Endothelial cell of umbilical vein (primary cell): ENCODE measurements at regions not wholly inside any gene's neighbourhood (a gene's known extent, or its start where the extent isn't known, plus 50 kb on each side); places are given as distances from the start of the nearest gene placed in this dataset.
"Not testable (repeated sequence)": the region's sequence is repeated elsewhere in the genome, so short reads cannot be mapped to it uniquely, and the experiment has no call there.

Experiments
- BruUV-seq: library from RNA; stranded (reverse); fragments of 400-500 nt; replicated peaks from 2 replicates; lab custom pipeline; 2021; lab: Mats Ljungman, UMichigan
- CTCF ChIA-PET: fragments of 300-600, 350-600 bp; sonication (Branson Sonifier 250); formaldehyde crosslinking; loops from one replicate; lab custom pipeline; 2021; ENCODE audit warnings: antibody characterized with exemption, inconsistent platforms; lab: Charles Lee
- POLR2A ChIA-PET: fragments of 300-600, 350-600 bp; sonication (Branson Sonifier 250); formaldehyde crosslinking; loops from one replicate; lab custom pipeline; 2021; ENCODE audit warnings: antibody characterized with exemption, inconsistent platforms; lab: Charles Lee
- DNase-seq: peaks from one replicate; pipeline ENCODE4 v3.0.0-alpha.2; 2011; ENCODE audit warnings: low read depth, low spot score
- FAIRE-seq: peaks from 2 replicates; lab custom pipeline; 2011; peaks lifted over from hg19 to GRCh38; lab: Jason Lieb, UNC
- H2AFZ ChIP-seq: 2 replicates; pipeline ENCODE4 v1.6.0; 2012; ENCODE audit warnings: low read depth, low read length, control low read depth, inconsistent platforms
- H3K27ac ChIP-seq: 2 replicates; pipeline ENCODE4 v1.5.1; 2011; ENCODE audit warnings: low read depth, mild to moderate bottlenecking, control low read depth, low read length, moderate library complexity; ENCODE audit not compliant: insufficient read depth
- H3K27me3 ChIP-seq, 2 experiments: 2 replicates each; pipeline versions ENCODE4 v1.6.0 to v1.6.1; 2011; ENCODE audit warnings: low read length in 2 of 2, mixed read lengths in 1 of 2; ENCODE audit not compliant: control insufficient read depth in 2 of 2, insufficient read depth in 2 of 2
- H3K36me3 ChIP-seq, 2 experiments: 2 replicates in 1 of 2; 3 replicates in 1 of 2; pipeline ENCODE4 v1.5.1; 2011; ENCODE audit warnings: low read length in 2 of 2, mild to moderate bottlenecking in 1 of 2, moderate library complexity in 1 of 2; ENCODE audit not compliant: control insufficient read depth in 2 of 2, insufficient read depth in 2 of 2; ENCODE audit errors: extremely low read depth in 1 of 2
- H3K4me1 ChIP-seq: 3 replicates; pipeline ENCODE4 v1.5.1; 2011; ENCODE audit warnings: mild to moderate bottlenecking, low read length; ENCODE audit not compliant: control insufficient read depth, insufficient read depth; ENCODE audit errors: extremely low read depth
- H3K4me2 ChIP-seq: 2 replicates; pipeline ENCODE4 v1.6.1; 2011; ENCODE audit warnings: low read length, control low read depth, mixed read lengths; ENCODE audit not compliant: insufficient read depth
- H3K4me3 ChIP-seq, 3 experiments: fragments of 200-600 bp in 1 of 3; sonication (generic), shearing (Covaris generic) in 1 of 3; replicated peaks in 1 of 3; 2 replicates each; pipeline ENCODE4 v1.5.1; 2011 to 2016; ENCODE audit warnings: control low read depth in 3 of 3, low read length in 3 of 3, mild to moderate bottlenecking in 2 of 3, inconsistent platforms in 1 of 3, low read depth in 1 of 3, moderate library complexity in 1 of 3; ENCODE audit not compliant: insufficient read depth in 1 of 3
- H3K79me2 ChIP-seq: 2 replicates; pipeline ENCODE4 v1.6.0; 2012; ENCODE audit warnings: low read length, inconsistent platforms; ENCODE audit not compliant: control insufficient read depth, insufficient read depth
- H3K9ac ChIP-seq: replicated peaks from 2 replicates; pipeline ENCODE3; 2011; ENCODE audit warnings: low read length, control low read depth; ENCODE audit not compliant: insufficient read depth; ENCODE audit errors: extremely low read depth
- H3K9me1 ChIP-seq: replicated peaks from 3 replicates; pipeline ENCODE4 v1.6.0; 2011; ENCODE audit warnings: mild to moderate bottlenecking, low read length; ENCODE audit not compliant: control insufficient read depth, insufficient read depth; ENCODE audit errors: extremely low read depth
- H3K9me3 ChIP-seq: replicated peaks from 2 replicates; pipeline ENCODE4 v1.5.1; 2012; ENCODE audit warnings: low read length, inconsistent platforms; ENCODE audit not compliant: control insufficient read depth, insufficient read depth
- H4K20me1 ChIP-seq: replicated peaks from 2 replicates; pipeline ENCODE3; 2011; ENCODE audit warnings: mild to moderate bottlenecking, low read length; ENCODE audit not compliant: control insufficient read depth, insufficient read depth; ENCODE audit errors: extremely low read depth
- FOS ChIP-seq: IDR thresholded peaks from 2 replicates; pipeline ENCODE4 v1.6.1; 2011; ENCODE audit warnings: mild to moderate bottlenecking, low read length, moderate library complexity, borderline replicate concordance; ENCODE audit not compliant: insufficient read depth
- JUN ChIP-seq: IDR thresholded peaks from 2 replicates; pipeline ENCODE4 v1.6.1; 2011; ENCODE audit warnings: borderline replicate concordance, low read depth; ENCODE audit not compliant: insufficient read length, insufficient read depth
- dilution Hi-C: fragments of 300-500 bp; cut with MboI; formaldehyde crosslinking; loops from one replicate; pipeline ENCODE4 v1.15.0; 2019; ENCODE audit warnings: low sequenced_read_pairs; ENCODE audit not compliant: extremely low pct_ligation_motif_present
- intact Hi-C: fragments of 100-400 bp; cut with micrococcal nuclease; formaldehyde crosslinking; loops from one replicate; pipeline ENCODE4 v1.10.0; 2022
- TF ChIP-seq, protein P1 (sequence below): IDR thresholded peaks from 2 replicates; pipeline ENCODE4 v1.6.1; 2011; ENCODE audit not compliant: insufficient read depth, insufficient read length

DNA sequence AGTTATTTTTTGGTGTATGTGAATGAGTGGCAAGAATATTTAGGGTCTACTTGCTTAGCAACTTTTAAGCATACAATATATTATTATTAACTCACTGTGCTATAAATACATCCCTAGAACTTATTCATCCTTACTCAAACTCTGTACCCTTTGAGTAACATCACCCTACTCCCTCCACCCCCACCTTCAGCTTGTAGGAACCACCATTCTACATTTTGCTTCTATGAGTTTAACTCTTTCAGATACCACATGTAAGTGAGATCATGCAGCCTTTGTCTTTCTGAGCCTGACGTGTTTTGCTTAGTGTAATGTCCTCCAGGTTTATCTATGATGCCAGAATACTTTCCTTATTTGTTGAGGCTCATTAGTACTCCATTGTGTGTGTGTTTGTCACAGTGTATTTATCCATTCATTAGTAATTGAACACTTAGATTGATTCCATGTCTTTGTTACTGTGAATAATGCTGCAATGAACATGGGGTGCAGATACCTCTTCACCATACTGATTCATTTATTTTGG is 526.9 kb downstream of the PYDC2 start:
- Histone ChIP-seq H3K36me3 (no peaks in the 10 kb centered on the region), H3K79me2 (no peaks in the 10 kb centered on the region), H4K20me1 (no peaks in the 10 kb centered on the region), H3K4me3 (no peak overlapping the region), H3K9me3 (no peaks in the 10 kb centered on the region), H3K4me2 (no peak overlapping the region), H2AFZ (no peak overlapping the region), H3K9me1 (no peaks in the 10 kb centered on the region), H3K27ac (no peak overlapping the region), H3K27me3 (no peaks in the 10 kb centered on the region), H3K4me1 (no peaks in the 10 kb centered on the region), H3K9ac (no peak overlapping the region)
- intact Hi-C loops, result no loop called here
- FAIRE-seq, result no peak
- no TSS peak for BruUV-seq
- DNase-seq, result no peak
- CTCF ChIA-PET, result no interaction called here
- POLR2A ChIA-PET, result no interaction called here
- TF ChIP-seq, protein P1, sequence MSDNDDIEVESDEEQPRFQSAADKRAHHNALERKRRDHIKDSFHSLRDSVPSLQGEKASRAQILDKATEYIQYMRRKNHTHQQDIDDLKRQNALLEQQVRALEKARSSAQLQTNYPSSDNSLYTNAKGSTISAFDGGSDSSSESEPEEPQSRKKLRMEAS, result no peak
- TF ChIP-seq FOS (no peak), JUN (no peak)
- dilution Hi-C loops, result no loop called here

DNA sequence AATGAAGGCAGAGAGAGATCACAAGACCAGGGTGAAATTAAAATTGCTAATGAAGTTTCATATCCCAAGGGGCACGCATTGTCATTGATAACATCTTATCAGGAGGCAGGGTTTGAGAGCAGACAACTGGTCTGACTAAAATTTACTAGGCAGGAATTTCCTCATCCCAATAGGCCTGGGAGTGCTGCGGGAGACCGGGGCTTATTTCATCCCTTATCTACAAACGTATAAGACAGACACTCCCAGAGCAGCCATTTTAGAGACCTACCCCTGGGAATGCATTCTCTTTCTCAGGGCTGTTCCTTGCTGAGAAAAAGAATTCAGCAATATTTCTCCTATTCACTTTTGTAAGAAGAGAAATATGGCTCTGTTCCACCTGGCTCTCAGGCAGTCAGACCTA is 533.0 kb downstream of the PYDC2 start:
- H4K20me1 ChIP-seq, H3K27ac ChIP-seq, H3K4me3 ChIP-seq, H3K4me2 ChIP-seq, FAIRE-seq, CTCF ChIA-PET, BruUV-seq, H3K36me3 ChIP-seq, H3K9me1 ChIP-seq, intact Hi-C loops, H2AFZ ChIP-seq, H3K27me3 ChIP-seq, H3K4me1 ChIP-seq, dilution Hi-C loops, H3K9me3 ChIP-seq, POLR2A ChIA-PET, DNase-seq, H3K9ac ChIP-seq, H3K79me2 ChIP-seq: not testable (repeated sequence)
